WTC11 (cell line): ENCODE measurements at regions not wholly inside any gene's neighbourhood (a gene's known extent, or its start where the extent isn't known, plus 50 kb on each side); places are given as distances from the start of the nearest gene placed in this dataset.
A peak's percentile ranks its signal among the peaks of the same experiment; 100 is the strongest.
"Not testable (repeated sequence)": the region's sequence is repeated elsewhere in the genome, so short reads cannot be mapped to it uniquely, and the experiment has no call there.

Source experiments
- ATAC-seq: fragments of 200-7000 bp; cut with Tn5 transposase; 2 replicates; pipeline ENCODE4 v1.10.0; 2021; ENCODE audit warnings: mild to moderate bottlenecking, moderate library complexity
- CTCF ChIA-PET: fragments of 300-600 bp; sonication (Branson Sonifier 250); formaldehyde crosslinking; loops from one replicate; lab custom pipeline; 2021; ENCODE audit warnings: antibody characterized with exemption; lab: Charles Lee
- POLR2A ChIA-PET: fragments of 350-600 bp; sonication (Branson Sonifier 250); formaldehyde crosslinking; loops from one replicate; lab custom pipeline; 2021; ENCODE audit warnings: antibody characterized with exemption; lab: Charles Lee
- DNase-seq: peaks from one replicate; pipeline ENCODE4 v3.0.0; 2021; ENCODE audit warnings: low spot score
- H3K27ac Mint-ChIP-seq: 2 replicates; pipeline ENCODE4 v1.8.0; 2021; ENCODE audit warnings: mixed read lengths
- H3K27me3 Mint-ChIP-seq: 2 replicates; pipeline ENCODE4 v1.8.0; 2021; ENCODE audit warnings: low read depth, mild to moderate bottlenecking, moderate library complexity, mixed read lengths
- H3K36me3 Mint-ChIP-seq: 2 replicates; pipeline ENCODE4 v1.8.0; 2021; ENCODE audit warnings: mixed read lengths
- H3K4me1 Mint-ChIP-seq: 2 replicates; pipeline ENCODE4 v1.8.0; 2022; ENCODE audit warnings: mixed read lengths
- H3K4me3 Mint-ChIP-seq: 2 replicates; pipeline ENCODE4 v1.8.0; 2021; ENCODE audit warnings: mild to moderate bottlenecking, moderate library complexity, mixed read lengths
- H3K9me3 Mint-ChIP-seq: 2 replicates; pipeline ENCODE4 v1.8.0; 2021; ENCODE audit warnings: mixed read lengths
- NR1H2 ChIP-seq: sonication (generic); formaldehyde crosslinking; IDR thresholded peaks from 2 replicates; pipeline ENCODE4 v1.9.0; 2021; ENCODE audit warnings: mild to moderate bottlenecking, moderate library complexity, missing genetic modification reagents
- NR3C1 ChIP-seq: sonication (generic); formaldehyde crosslinking; conservative IDR thresholded peaks from 2 replicates; pipeline ENCODE4 v1.8.1; 2023; ENCODE audit warnings: low read depth, mild to moderate bottlenecking, missing genetic modification reagents
- SMAD3 ChIP-seq: sonication (generic); formaldehyde crosslinking; IDR thresholded peaks from 2 replicates; pipeline ENCODE4 v1.8.0; 2022; ENCODE audit warnings: missing genetic modification reagents, mild to moderate bottlenecking, borderline replicate concordance
- ZNF138 ChIP-seq: sonication (generic); formaldehyde crosslinking; conservative IDR thresholded peaks from 2 replicates; pipeline ENCODE4 v1.8.1; 2022; ENCODE audit warnings: mild to moderate bottlenecking, moderate library complexity, missing genetic modification reagents
- TF ChIP-seq, protein P1 (sequence below): sonication (generic); formaldehyde crosslinking; IDR thresholded peaks from 2 replicates; pipeline ENCODE4 v1.8.0; 2022; ENCODE audit warnings: missing genetic modification reagents
- TF ChIP-seq, protein P2 (sequence below): sonication (generic); formaldehyde crosslinking; IDR thresholded peaks from 2 replicates; pipeline ENCODE4 v1.8.1; 2022; ENCODE audit warnings: low read depth, mild to moderate bottlenecking, moderate library complexity, missing genetic modification reagents, borderline replicate concordance
- TF ChIP-seq, protein P3 (sequence below): sonication (generic); formaldehyde crosslinking; IDR thresholded peaks from 2 replicates; pipeline ENCODE4 v1.8.0; 2023; ENCODE audit warnings: missing genetic modification reagents
- TF ChIP-seq, protein P4 (sequence below): fragments of 200-600 bp; IDR thresholded peaks from 2 replicates; pipeline ENCODE4 v1.8.0; 2022; ENCODE audit warnings: antibody characterized with exemption
- TF ChIP-seq, protein P5 (sequence below): fragments of 250-450 bp; sonication (Bioruptor Pico); IDR thresholded peaks from 2 replicates; pipeline ENCODE4 v1.9.0; 2021; ENCODE audit warnings: moderate library complexity, mild to moderate bottlenecking, inconsistent platforms, borderline replicate concordance
- TF ChIP-seq, protein P6 (sequence below): sonication (generic); formaldehyde crosslinking; IDR thresholded peaks from 2 replicates; pipeline ENCODE4 v1.8.1; 2023; ENCODE audit warnings: mild to moderate bottlenecking, missing genetic modification reagents, moderate library complexity
- TF ChIP-seq, protein P7 (sequence below): sonication (generic); formaldehyde crosslinking; IDR thresholded peaks from 2 replicates; pipeline ENCODE4 v1.8.1; 2023; ENCODE audit warnings: mild to moderate bottlenecking, moderate library complexity, missing genetic modification reagents
- TF ChIP-seq, protein P8 (sequence below): fragments of 250-450 bp; sonication (Bioruptor Pico); conservative IDR thresholded peaks from 2 replicates; pipeline ENCODE4 v1.9.0; 2021; ENCODE audit warnings: mild to moderate bottlenecking

DNA sequence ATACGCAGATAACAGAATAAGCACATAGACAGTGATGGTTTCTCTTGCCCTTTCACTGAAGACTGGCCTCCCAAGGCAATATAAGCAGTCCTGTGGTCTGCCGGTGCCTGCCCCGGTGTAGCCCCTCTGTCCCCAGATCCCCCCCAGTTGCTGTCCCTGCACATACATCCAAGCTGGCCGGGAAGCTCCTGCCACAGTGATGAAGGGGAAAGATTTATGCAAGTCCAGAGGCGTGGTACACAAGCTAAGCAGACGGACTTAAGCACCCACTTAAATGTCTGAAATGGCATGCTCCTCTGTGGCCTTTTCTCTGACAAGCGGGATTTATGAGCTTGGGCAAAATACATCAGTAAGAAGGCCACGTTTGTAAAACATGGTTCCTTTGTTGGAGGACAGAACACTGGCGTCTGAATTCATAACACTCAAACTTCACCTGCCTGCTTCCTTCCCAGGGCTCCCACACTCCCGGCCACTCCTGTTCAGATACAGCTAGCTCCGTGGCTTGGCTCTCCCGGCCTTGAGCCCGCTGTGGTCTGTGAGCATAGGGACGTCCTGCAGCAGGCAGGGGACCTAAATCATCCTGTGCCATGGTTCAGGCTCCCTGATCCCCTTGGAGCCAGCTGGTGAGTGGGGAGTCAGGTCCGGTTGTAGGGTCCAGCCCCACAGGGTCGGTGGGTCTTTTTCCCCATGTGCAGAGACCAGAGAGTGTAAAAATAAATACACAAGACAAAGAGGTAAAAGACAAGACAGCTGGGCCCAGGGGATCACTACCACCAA is 61.7 kb upstream of the PPP2R2D start (continued):
- TF ChIP-seq, protein P1, sequence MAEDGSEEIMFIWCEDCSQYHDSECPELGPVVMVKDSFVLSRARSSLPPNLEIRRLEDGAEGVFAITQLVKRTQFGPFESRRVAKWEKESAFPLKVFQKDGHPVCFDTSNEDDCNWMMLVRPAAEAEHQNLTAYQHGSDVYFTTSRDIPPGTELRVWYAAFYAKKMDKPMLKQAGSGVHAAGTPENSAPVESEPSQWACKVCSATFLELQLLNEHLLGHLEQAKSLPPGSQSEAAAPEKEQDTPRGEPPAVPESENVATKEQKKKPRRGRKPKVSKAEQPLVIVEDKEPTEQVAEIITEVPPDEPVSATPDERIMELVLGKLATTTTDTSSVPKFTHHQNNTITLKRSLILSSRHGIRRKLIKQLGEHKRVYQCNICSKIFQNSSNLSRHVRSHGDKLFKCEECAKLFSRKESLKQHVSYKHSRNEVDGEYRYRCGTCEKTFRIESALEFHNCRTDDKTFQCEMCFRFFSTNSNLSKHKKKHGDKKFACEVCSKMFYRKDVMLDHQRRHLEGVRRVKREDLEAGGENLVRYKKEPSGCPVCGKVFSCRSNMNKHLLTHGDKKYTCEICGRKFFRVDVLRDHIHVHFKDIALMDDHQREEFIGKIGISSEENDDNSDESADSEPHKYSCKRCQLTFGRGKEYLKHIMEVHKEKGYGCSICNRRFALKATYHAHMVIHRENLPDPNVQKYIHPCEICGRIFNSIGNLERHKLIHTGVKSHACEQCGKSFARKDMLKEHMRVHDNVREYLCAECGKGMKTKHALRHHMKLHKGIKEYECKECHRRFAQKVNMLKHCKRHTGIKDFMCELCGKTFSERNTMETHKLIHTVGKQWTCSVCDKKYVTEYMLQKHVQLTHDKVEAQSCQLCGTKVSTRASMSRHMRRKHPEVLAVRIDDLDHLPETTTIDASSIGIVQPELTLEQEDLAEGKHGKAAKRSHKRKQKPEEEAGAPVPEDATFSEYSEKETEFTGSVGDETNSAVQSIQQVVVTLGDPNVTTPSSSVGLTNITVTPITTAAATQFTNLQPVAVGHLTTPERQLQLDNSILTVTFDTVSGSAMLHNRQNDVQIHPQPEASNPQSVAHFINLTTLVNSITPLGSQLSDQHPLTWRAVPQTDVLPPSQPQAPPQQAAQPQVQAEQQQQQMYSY, result no peak
- TF ChIP-seq, protein P2, sequence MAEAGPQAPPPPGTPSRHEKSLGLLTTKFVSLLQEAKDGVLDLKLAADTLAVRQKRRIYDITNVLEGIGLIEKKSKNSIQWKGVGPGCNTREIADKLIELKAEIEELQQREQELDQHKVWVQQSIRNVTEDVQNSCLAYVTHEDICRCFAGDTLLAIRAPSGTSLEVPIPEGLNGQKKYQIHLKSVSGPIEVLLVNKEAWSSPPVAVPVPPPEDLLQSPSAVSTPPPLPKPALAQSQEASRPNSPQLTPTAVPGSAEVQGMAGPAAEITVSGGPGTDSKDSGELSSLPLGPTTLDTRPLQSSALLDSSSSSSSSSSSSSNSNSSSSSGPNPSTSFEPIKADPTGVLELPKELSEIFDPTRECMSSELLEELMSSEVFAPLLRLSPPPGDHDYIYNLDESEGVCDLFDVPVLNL (CRISPR knock-in tag), result no peak
- TF ChIP-seq, protein P3, sequence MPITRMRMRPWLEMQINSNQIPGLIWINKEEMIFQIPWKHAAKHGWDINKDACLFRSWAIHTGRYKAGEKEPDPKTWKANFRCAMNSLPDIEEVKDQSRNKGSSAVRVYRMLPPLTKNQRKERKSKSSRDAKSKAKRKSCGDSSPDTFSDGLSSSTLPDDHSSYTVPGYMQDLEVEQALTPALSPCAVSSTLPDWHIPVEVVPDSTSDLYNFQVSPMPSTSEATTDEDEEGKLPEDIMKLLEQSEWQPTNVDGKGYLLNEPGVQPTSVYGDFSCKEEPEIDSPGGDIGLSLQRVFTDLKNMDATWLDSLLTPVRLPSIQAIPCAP (CRISPR knock-in tag), result no peak
- TF ChIP-seq NR3C1 (CRISPR knock-in tag) (no peak), SMAD3 (no peak), ZNF138 (no peak)

DNA sequence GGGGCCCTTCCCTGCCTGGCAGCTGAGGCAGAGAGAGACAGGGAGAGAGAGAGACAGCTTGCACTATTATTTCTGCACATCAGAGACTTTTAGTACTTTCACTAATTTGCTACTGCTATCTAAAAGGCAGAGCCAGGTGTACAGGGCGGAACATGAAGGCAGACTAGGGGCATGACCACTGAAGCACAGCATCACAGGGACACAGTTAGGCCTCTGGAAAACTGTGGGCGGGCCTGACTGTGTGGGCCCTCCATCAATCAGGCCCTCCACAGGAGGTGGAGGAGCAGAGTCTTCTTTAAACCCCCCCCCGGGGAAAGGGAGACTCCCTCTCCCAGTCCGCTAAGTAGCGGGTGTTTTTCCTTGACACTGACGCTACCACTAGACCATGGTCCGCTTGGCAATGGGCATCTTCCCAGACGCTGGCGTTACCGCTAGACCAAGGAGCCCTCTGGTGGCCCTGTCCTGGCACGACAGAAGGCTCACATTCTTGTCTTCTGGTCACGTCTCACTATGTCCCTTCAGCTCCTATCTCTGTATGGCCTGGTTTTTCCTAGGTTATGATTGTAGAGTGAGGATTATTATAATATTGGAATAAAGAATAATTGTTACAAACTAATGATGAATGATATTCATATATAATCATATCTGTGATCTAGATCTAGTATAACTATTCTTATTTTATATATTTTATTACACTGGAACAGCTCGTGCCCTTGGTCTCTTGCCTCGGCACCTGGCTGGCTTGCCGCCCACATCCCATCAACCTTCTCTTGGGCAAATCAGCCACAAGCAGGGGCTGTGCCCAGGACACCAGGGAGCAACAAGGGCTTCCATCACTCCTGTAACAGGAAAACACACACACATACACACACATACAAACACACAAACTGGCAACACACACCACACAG is 60.7 kb upstream of the PPP2R2D start:
- Mint-ChIP-seq H3K4me1 (peaks cover 15% of the 10 kb centered on the region), H3K9me3 (peaks cover 19% of the 10 kb centered on the region)
- H3K27ac Mint-ChIP-seq, H3K36me3 Mint-ChIP-seq, POLR2A ChIA-PET, ATAC-seq, H3K27me3 Mint-ChIP-seq, H3K4me3 Mint-ChIP-seq: not testable (repeated sequence)
- TF ChIP-seq, protein P4, sequence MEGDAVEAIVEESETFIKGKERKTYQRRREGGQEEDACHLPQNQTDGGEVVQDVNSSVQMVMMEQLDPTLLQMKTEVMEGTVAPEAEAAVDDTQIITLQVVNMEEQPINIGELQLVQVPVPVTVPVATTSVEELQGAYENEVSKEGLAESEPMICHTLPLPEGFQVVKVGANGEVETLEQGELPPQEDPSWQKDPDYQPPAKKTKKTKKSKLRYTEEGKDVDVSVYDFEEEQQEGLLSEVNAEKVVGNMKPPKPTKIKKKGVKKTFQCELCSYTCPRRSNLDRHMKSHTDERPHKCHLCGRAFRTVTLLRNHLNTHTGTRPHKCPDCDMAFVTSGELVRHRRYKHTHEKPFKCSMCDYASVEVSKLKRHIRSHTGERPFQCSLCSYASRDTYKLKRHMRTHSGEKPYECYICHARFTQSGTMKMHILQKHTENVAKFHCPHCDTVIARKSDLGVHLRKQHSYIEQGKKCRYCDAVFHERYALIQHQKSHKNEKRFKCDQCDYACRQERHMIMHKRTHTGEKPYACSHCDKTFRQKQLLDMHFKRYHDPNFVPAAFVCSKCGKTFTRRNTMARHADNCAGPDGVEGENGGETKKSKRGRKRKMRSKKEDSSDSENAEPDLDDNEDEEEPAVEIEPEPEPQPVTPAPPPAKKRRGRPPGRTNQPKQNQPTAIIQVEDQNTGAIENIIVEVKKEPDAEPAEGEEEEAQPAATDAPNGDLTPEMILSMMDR, result peak; percentile 34; the same call in 1 of the 2 replicates
- DNase-seq, result peak; percentile 65
- CTCF ChIA-PET, result interaction anchor here (0.8 to 1.6 kb wide), 7 partner anchors 10 to 170 kb away, joined by 3 to 4 read pairs (median 3); no protein-coding TSS in a partner anchor

DNA sequence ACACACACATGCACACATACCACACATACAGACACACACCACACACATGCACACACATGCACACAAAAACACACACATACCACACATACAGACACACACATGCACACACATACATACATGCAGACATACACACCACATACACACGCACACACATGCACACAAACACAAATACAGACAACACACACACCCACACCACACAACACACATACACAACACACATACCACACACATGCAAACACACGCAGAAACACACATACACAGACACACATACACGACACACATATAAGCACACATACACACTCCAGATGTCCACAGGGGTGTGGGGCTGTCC is 60.1 kb upstream of the PPP2R2D start:
- Mint-ChIP-seq H3K27me3 (no peaks in the 10 kb centered on the region), H3K27ac (no peak overlapping the region), H3K4me1 (peaks cover 9% of the 10 kb centered on the region), H3K36me3 (peaks cover 8% of the 10 kb centered on the region; the same call in 1 of the 2 replicates), H3K9me3 (peaks cover 16% of the 10 kb centered on the region), H3K4me3 (no peak overlapping the region)
- ATAC-seq (no peak), DNase-seq (no peak)
- POLR2A ChIA-PET, result no interaction called here
- CTCF ChIA-PET, result interaction anchor here (0.8 to 1.6 kb wide), 11 partner anchors 9 to 170 kb away, joined by 3 to 8 read pairs (median 3); no protein-coding TSS in a partner anchor
- TF ChIP-seq, protein P4, result no peak
- TF ChIP-seq, protein P5, sequence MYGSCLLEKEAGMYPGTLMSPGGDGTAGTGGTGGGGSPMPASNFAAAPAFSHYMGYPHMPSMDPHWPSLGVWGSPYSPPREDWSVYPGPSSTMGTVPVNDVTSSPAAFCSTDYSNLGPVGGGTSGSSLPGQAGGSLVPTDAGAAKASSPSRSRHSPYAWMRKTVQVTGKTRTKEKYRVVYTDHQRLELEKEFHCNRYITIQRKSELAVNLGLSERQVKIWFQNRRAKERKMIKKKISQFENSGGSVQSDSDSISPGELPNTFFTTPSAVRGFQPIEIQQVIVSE (CRISPR knock-in tag), result no peak
- TF ChIP-seq, protein P6, sequence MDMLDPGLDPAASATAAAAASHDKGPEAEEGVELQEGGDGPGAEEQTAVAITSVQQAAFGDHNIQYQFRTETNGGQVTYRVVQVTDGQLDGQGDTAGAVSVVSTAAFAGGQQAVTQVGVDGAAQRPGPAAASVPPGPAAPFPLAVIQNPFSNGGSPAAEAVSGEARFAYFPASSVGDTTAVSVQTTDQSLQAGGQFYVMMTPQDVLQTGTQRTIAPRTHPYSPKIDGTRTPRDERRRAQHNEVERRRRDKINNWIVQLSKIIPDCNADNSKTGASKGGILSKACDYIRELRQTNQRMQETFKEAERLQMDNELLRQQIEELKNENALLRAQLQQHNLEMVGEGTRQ, result no peak
- TF ChIP-seq, protein P7, sequence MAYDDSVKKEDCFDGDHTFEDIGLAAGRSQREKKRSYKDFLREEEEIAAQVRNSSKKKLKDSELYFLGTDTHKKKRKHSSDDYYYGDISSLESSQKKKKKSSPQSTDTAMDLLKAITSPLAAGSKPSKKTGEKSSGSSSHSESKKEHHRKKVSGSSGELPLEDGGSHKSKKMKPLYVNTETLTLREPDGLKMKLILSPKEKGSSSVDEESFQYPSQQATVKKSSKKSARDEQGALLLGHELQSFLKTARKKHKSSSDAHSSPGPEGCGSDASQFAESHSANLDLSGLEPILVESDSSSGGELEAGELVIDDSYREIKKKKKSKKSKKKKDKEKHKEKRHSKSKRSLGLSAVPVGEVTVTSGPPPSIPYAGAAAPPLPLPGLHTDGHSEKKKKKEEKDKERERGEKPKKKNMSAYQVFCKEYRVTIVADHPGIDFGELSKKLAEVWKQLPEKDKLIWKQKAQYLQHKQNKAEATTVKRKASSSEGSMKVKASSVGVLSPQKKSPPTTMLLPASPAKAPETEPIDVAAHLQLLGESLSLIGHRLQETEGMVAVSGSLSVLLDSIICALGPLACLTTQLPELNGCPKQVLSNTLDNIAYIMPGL (CRISPR knock-in tag), result no peak
- TF ChIP-seq, protein P8, sequence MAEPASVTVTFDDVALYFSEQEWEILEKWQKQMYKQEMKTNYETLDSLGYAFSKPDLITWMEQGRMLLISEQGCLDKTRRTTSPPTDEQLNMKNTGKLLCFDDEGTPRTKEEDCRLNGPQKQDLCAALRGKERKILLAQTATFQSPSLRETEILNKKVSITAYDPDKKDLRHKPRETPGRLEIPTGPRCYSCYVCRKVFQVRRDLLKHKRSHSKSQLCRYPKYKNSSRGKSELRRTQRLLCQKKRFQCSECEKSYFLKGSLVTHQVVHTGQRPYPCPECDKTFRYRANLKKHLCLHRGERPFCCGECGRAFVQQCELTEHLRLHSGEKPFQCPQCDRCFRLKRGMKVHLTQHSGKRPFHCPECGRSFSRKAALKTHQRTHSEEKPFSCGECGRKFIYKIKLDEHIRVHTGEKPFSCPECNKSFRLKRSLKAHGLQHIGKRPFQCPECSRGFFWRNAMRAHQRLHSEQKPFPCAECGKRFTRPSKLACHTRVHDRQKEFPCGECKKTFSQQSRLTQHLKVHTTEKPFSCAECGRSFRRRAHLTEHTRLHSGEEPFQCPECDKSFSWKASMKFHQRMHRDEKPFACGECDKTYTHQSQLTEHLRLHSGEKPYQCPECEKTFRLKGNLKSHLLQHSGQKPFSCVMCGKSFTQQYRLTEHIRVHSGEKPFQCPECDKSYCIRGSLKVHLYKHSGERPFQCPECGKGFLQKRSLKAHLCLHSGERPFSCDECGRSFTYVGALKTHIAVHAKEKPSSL (CRISPR knock-in tag), result no peak
- TF ChIP-seq NR1H2 (CRISPR knock-in tag), result no peak
